ENCODE measurements at regions not wholly inside any gene's neighbourhood (a gene's known extent, or its start where the extent isn't known, plus 50 kb on each side); places are given as distances from the start of the nearest gene placed in this dataset.

DNA sequence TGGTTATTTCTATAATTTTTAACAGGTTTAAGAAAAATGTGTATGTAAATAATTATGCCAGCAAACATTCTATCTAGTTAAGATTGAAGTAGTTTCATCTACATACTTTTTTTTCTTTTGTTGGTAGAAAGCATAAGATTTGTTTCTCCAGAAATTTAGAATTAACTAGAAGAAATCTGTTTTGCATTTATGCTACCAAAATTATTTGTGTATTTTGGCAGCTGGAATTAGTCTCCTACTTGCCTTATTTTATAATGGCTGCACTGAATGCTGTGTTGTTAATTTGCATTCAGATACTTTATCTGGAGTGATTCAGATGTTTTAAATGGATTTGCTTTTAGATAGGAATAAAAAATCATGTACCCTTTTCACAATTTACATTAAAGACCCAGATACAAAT, 100.2 kb upstream of the NAALADL2 start:
- no peak overlapping the region for H2AFZ ChIP-seq (ENCODE audit: low read length)
- no peak overlapping the region for H4K5ac ChIP-seq (ENCODE audit: insufficient read length, low read depth, low read length)
- H3K18ac ChIP-seq (ENCODE audit: extremely low read depth, low read length), result no peak overlapping the region
- no peak overlapping the region for H3K4ac ChIP-seq (replicated peaks; ENCODE audit: insufficient read length, low read depth, low read length)
- H4K8ac ChIP-seq (ENCODE audit: extremely low read depth, insufficient read depth, low read length), result no peak overlapping the region
- no peak overlapping the region for H4K91ac ChIP-seq (replicated peaks; ENCODE audit: insufficient read length, low read length)
- no peaks in the 10 kb centered on the region for H4K20me1 ChIP-seq (replicated peaks in 1 of 2; ENCODE audit: control insufficient read depth in 1 of 2, insufficient read depth in 2 of 2, low read length in 2 of 2)
- FAIRE-seq (no peak), DNase-seq (ENCODE audit: low read depth in 1 of 2, low spot score in 2 of 2) (no peak)
- TF ChIP-seq, protein P1, sequence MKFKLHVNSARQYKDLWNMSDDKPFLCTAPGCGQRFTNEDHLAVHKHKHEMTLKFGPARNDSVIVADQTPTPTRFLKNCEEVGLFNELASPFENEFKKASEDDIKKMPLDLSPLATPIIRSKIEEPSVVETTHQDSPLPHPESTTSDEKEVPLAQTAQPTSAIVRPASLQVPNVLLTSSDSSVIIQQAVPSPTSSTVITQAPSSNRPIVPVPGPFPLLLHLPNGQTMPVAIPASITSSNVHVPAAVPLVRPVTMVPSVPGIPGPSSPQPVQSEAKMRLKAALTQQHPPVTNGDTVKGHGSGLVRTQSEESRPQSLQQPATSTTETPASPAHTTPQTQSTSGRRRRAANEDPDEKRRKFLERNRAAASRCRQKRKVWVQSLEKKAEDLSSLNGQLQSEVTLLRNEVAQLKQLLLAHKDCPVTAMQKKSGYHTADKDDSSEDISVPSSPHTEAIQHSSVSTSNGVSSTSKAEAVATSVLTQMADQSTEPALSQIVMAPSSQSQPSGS (IDR thresholded peaks at IDR 0.05; ENCODE audit: low read length), result no peak
- no peak for TF ChIP-seq KDM4A (IDR thresholded peaks at IDR 0.05; ENCODE audit: low read depth, low read length, severe bottlenecking)
- no peak overlapping the region for H3K27ac ChIP-seq (ENCODE audit: low read depth, low read length)
- no peak overlapping the region for H2BK15ac ChIP-seq (ENCODE audit: low read length)
- no peaks in the 10 kb centered on the region for H3K79me2 ChIP-seq (ENCODE audit: control insufficient read depth in 1 of 2, insufficient read depth in 2 of 2, low read length in 2 of 2)
- H3K79me1 ChIP-seq (ENCODE audit: low read depth, low read length), result no peaks in the 10 kb centered on the region
- no peaks in the 10 kb centered on the region for H3K36me3 ChIP-seq (ENCODE audit: control insufficient read depth in 2 of 4, insufficient read depth in 4 of 4, low read length in 3 of 4)
- no peaks in the 10 kb centered on the region for H3K9me3 ChIP-seq (ENCODE audit: insufficient read depth in 2 of 2, low read depth in 1 of 2, low read length in 1 of 2)
- H3K4me3 ChIP-seq (ENCODE audit: extremely low read depth in 1 of 4, insufficient read depth in 2 of 4, low read depth in 3 of 4, low read length in 4 of 4), result no peak overlapping the region
- H3K23me2 ChIP-seq (ENCODE audit: low read depth, low read length), result no peaks in the 10 kb centered on the region
- H3K4me2 ChIP-seq (ENCODE audit: insufficient read depth in 1 of 2, low read depth in 2 of 2, low read length in 2 of 2), result no peak overlapping the region
- no peak overlapping the region for H2BK12ac ChIP-seq (ENCODE audit: low read depth, low read length)
- H3K14ac ChIP-seq (ENCODE audit: insufficient read length), result no peak overlapping the region
- no peak overlapping the region for H3K23ac ChIP-seq (ENCODE audit: insufficient read length)
- H2AK5ac ChIP-seq (ENCODE audit: low read depth, low read length), result no peak overlapping the region
- ChIA-PET POLR2A (ENCODE audit: partially characterized antibody) (no interaction called here), CTCF (ENCODE audit: partially characterized antibody) (interaction anchor here (0.6 kb wide), 1 partner anchor 9 kb away, joined by 4 read pairs; no protein-coding TSS in a partner anchor)
- H2BK120ac ChIP-seq (replicated peaks; ENCODE audit: low read depth, low read length), result no peak overlapping the region
- H3K4me1 ChIP-seq (replicated peaks in 1 of 4; ENCODE audit: control insufficient read depth in 3 of 4, insufficient read depth in 4 of 4, low read length in 3 of 4), result no peaks in the 10 kb centered on the region
- no peak overlapping the region for H2BK5ac ChIP-seq (ENCODE audit: low read depth, low read length)
- H3K56ac ChIP-seq (replicated peaks; ENCODE audit: insufficient read length, low read depth, low read length), result no peak overlapping the region
- H3K9ac ChIP-seq (replicated peaks in 1 of 4; ENCODE audit: extremely low read depth in 1 of 4, low read depth in 3 of 4, low read length in 3 of 4), result no peak overlapping the region
- H3K27me3 ChIP-seq (replicated peaks in 1 of 4; ENCODE audit: control insufficient read depth in 3 of 4, extremely low read depth in 1 of 4, insufficient read depth in 3 of 4, low read length in 3 of 4), result no peaks in the 10 kb centered on the region
- no peak overlapping the region for H2BK20ac ChIP-seq (ENCODE audit: low read length)
